ENCODE measurements at regions not wholly inside any gene's neighbourhood (a gene's known extent, or its start where the extent isn't known, plus 50 kb on each side); places are given as distances from the start of the nearest gene placed in this dataset.

GRCh38 chr9:87346061-87346665, 151.5 kb upstream of the DAPK1 start:
- no peaks in the 10 kb centered on the region for H3K36me3 ChIP-seq
- H3K9me3 ChIP-seq (ENCODE audit: severe bottlenecking) = no peaks in the 10 kb centered on the region
- H3K27me3 ChIP-seq (ENCODE audit: insufficient read depth, low read depth, severe bottlenecking) = no peaks in the 10 kb centered on the region
- no peak for DNase-seq
- no peak overlapping the region for H3K4me3 ChIP-seq (ENCODE audit: low read depth, low read length)
- no peak overlapping the region for H3K27ac ChIP-seq
- no peak for TF ChIP-seq CTCF (IDR thresholded peaks at IDR 0.05; ENCODE audit: low read depth, low read length)

GRCh38 chr9:87350915-87351314, 146.8 kb upstream of the DAPK1 start:
- DNase-seq = no peak
- no peaks in the 10 kb centered on the region for H3K9me3 ChIP-seq (ENCODE audit: severe bottlenecking)
- H3K27me3 ChIP-seq (ENCODE audit: insufficient read depth, low read depth, severe bottlenecking) = no peaks in the 10 kb centered on the region
- no peak overlapping the region for H3K27ac ChIP-seq
- no peak for TF ChIP-seq CTCF (IDR thresholded peaks at IDR 0.05; ENCODE audit: low read depth, low read length)
- no peaks in the 10 kb centered on the region for H3K36me3 ChIP-seq
- H3K4me3 ChIP-seq (ENCODE audit: low read depth, low read length) = no peak overlapping the region

GRCh38 chr9:87353301-87353700, 144.4 kb upstream of the DAPK1 start:
- Histone ChIP-seq H3K27ac (no peak overlapping the region), H3K27me3 (ENCODE audit: insufficient read depth, low read depth, severe bottlenecking) (no peaks in the 10 kb centered on the region), H3K4me3 (ENCODE audit: low read depth, low read length) (no peak overlapping the region), H3K36me3 (no peaks in the 10 kb centered on the region), H3K9me3 (ENCODE audit: severe bottlenecking) (no peaks in the 10 kb centered on the region)
- no peak for TF ChIP-seq CTCF (IDR thresholded peaks at IDR 0.05; ENCODE audit: low read depth, low read length)
- no peak for DNase-seq

- Histone ChIP-seq H3K27ac (no peak overlapping the region), H3K9me3 (ENCODE audit: severe bottlenecking) (no peaks in the 10 kb centered on the region), H3K36me3 (no peaks in the 10 kb centered on the region), H3K4me3 (ENCODE audit: low read depth, low read length) (no peak overlapping the region), H3K27me3 (ENCODE audit: insufficient read depth, low read depth, severe bottlenecking) (no peaks in the 10 kb centered on the region)
- DNase-seq = no peak
- no peak for TF ChIP-seq CTCF (IDR thresholded peaks at IDR 0.05; ENCODE audit: low read depth, low read length)
Observed at GRCh38 chr9:87354147-87354546, 143.5 kb upstream of the DAPK1 start.

- no peaks in the 10 kb centered on the region for H3K27me3 ChIP-seq (ENCODE audit: insufficient read depth, low read depth, severe bottlenecking)
- no peaks in the 10 kb centered on the region for H3K9me3 ChIP-seq (ENCODE audit: severe bottlenecking)
- no peak for DNase-seq
- no peak for TF ChIP-seq CTCF (IDR thresholded peaks at IDR 0.05; ENCODE audit: low read depth, low read length)
- no peak overlapping the region for H3K27ac ChIP-seq
- no peak overlapping the region for H3K4me3 ChIP-seq (ENCODE audit: low read depth, low read length)
- H3K36me3 ChIP-seq = no peaks in the 10 kb centered on the region
Observed at GRCh38 chr9:87357600-87357999, 140.1 kb upstream of the DAPK1 start.

GRCh38 chr9:87359264-87359663, 138.4 kb upstream of the DAPK1 start:
- Histone ChIP-seq H3K4me3 (ENCODE audit: low read depth, low read length) (no peak overlapping the region), H3K9me3 (ENCODE audit: severe bottlenecking) (no peaks in the 10 kb centered on the region), H3K27ac (no peak overlapping the region), H3K36me3 (no peaks in the 10 kb centered on the region), H3K27me3 (ENCODE audit: insufficient read depth, low read depth, severe bottlenecking) (no peaks in the 10 kb centered on the region)
- DNase-seq = no peak
- no peak for TF ChIP-seq CTCF (IDR thresholded peaks at IDR 0.05; ENCODE audit: low read depth, low read length)
